HG03520 (cell line): ENCODE measurements at regions not wholly inside any gene's neighbourhood (a gene's known extent, or its start where the extent isn't known, plus 50 kb on each side); places are given as distances from the start of the nearest gene placed in this dataset.
"Not testable (repeated sequence)": the region's sequence is repeated elsewhere in the genome, so short reads cannot be mapped to it uniquely, and the experiment has no call there.

Experiments used
- ATAC-seq: cut with Tn5 transposase; IDR thresholded peaks from one replicate; pipeline ENCODE4 v1.9.1; 2021; ENCODE audit warnings: mild to moderate bottlenecking, moderate library complexity; ENCODE audit not compliant: unreplicated experiment

DNA sequence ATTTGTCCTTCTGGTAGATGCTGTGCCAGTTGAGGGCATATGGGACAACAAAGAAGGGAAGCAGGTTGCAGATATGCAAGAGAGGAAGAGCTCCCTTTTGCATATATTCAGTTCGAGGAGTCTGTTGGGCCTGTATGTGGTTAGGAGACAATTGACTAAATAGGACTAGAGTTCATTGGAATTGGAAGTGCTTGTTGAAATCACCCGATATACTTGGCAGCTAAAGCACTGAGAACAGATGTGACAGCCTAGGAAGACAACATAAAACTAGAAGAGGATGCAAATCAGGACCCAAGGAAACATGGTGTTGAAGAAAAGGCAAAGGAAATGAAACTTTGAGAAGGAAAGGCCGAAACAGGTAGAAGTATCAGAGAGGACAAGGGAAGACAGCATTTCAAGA is 215.2 kb upstream of the P2RY1 start:
- no peak for ATAC-seq

DNA sequence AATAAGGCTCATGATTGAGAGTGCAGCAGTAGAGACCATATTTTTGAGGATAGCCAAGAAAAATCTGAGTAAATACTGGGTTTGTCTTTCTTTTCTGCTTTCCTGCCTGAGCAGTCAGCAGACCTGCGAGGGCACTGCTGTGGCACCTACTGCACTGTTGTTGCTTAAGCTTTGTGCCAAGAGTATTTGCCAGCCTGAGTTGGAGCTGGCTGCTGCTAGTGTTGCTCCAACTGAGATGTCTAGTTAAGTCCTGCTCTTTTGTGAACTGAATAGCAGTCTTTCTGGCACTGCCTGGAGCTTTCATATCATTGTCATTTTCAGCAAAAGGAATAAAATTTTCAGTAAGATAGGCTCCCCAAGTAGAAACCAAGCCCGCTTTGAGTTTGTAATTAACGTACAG is 214.5 kb upstream of the P2RY1 start:
- ATAC-seq: no peak

DNA sequence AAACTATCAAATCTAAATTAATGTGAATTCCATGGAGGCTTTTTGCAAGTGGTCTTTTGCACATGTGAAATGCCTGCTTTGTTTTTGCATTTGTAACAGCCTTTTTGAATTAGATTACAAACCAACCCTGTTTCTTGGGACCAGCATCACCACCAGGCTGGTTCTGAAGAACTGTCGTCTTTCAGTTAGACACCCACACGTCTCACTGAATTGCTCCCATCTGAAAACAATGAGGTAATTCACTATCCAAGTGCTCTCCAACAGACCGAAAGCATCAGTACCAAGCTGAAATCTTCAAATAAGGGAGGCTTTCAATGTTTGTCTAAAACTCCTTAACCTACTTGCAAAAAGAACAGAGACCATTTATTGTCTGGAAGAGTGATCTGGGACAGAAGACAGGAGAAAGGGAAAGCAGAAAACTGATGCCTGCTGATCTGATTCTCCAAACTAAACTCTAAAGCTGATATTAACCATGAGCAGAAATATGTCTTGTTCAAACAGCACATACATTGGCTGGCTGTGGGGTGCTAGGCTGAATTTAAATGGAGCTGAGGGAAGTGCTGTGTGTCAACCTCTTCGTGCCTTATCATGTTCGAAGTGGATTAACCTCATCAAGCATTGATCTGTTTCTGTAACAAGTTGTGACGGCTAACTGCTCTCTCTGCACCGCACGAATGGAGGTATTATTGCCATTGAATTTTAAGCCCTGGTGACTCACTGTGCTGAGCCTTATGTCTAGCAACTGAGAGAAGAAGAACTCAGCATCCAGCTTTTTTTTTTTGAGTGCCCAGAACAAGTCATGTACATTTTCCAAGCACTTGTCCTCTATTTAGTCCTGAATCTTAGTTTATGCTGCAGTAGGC is 213.7 kb upstream of the P2RY1 start:
- no peak for ATAC-seq

DNA sequence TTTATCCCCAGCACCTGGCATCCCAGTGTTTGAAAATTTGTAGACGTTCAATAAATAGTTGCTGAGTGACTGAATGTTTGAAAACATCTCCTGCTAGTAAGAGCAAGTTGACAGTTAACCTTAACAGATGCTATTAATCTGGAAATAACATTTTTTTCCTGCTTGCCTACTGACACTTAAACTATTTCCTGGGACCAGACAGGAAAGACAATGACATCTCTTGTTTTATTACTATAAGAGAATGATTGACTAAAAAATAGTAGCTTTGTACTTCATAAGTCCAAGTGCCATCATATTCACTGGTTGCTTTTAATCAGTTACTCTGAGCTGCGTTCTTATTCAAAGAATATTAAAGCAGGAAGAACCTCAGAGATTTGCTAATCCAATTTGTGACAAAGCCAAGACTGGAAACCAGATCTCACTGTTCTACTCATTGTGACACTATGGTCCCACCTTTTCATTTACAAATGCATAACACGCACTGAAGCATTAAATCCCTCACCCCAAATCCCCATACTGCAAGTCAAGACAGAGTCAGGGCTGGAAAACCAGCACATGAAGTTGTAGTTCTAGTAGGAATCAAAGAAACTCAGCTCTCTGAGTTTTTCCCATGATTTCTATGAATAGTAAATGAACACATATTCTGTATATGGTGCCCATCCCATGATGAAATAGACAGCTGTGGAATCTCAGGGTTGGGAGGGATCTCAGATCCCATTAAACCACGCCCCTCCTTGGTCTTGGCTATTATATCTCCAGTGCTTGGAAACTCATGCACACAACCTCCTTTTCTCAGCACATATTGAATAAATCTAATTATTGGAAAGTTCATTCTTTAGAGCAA is 212.7 kb upstream of the P2RY1 start:
- no peak for ATAC-seq

DNA sequence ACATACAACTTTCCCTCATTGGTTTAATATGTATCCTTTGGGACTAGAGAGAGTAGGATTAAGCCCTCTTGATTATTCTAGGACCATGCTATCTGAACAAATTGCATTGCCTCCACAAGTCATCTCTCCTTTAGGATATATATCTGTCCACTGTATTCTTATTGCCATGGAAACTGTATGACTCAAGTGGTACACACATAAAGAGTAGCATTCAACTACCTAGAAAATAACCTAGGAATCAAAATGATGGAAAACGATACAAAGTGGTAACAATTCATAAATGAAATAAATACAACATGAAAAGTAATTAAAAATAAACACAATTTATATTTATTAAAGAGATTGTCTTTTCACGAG is 212.1 kb upstream of the P2RY1 start:
- ATAC-seq: no peak

DNA sequence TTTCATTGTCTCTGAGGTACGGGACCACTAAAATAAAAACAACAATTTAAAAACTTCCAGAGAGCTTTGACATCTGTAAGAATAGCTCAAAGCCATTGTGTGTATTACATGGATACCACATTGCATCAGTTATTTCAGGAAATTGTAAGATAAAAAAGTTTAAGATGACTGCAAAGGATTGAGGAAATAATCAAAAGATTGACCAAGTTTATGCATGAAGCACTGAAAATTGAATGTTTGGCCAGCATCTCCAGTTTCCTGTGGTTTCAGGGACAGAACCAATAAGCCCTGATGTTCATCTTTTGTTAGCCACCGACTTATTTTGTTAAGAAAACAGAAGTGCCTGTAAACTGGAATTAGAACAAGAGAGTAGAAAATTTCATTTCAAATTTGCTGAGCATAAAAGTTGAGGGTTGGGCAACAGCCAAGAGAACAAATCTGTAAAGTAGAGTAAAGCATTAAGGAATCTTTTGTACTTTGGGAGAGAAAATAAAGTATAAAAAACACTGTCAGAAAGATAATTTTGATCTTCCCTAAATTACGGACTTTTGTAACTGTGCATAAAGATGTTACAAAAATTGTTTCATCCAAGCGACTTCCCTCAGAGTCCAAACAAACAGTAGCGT is 211.5 kb upstream of the P2RY1 start:
- ATAC-seq: no peak

DNA sequence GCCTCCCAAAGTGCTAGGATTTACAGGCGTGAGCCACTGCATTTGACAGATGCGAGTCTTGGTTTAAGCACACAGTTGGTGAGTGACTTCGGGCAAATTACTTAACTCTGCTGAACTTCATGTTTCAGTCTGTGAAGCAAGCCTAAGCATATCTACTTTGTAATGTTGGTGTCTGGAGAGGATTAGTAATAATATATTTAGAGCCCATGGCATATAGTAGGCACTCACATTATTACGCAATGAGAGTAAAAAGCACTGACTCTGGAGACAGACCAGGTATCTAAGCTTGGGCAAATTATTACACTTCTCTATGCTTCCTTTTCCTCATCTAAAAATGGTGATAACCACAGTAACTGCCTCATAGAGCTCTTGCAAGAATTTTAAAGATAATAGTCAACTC is 208.7 kb upstream of the P2RY1 start:
- ATAC-seq: no peak

DNA sequence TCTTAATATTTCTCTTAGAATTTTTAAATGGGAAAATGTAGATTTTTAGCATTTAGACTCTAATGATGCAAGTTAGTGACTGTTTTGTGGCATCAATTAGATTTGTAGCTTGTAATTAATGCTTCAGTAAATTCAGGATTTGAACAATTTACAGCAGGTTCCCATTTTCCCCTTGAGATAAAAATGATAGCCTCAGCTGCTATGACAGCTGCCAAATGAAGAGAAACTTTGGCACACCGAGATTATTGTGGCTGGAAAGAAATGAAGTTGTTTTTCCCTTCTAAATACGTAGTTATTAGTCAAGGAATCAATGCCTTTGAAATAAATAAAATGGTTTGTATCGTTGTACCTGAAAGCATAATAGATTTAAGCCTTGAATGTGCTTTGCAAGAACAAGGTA is 206.4 kb upstream of the P2RY1 start:
- no peak for ATAC-seq

DNA sequence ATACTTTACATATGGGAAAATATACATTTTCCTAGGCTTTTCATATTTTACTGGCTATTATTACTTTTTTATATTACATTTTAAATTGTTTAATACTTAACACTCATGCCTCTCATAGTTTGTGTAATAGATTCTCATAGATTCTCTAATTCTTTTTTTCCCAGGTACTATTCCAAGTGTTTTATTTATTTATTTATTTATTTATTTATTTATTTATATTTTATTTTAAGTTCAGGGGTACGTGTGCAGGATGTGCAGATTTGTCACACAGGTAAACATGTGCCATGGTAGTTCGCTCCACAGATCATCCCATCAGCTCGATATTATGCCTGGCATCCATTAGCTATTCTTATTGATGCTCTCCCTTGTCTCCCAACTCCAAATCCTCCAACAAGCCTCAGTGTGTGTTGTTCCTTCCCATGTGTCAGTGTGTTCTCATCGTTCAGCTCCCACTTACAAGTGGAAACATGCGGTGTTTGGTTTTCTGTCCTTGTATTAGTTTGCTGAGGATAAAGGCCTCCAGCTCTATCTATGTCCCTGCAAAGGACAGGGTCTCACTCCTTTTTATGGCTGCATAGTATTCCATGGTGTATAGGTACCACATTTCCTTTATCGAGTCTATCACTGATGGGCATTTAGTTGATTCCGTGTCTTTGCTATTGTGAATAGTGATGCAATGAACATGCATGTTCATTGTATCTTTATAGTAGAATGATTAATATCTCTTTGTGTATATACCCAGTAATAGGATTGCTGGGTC is 205.4 kb upstream of the P2RY1 start:
- ATAC-seq: no peak

DNA sequence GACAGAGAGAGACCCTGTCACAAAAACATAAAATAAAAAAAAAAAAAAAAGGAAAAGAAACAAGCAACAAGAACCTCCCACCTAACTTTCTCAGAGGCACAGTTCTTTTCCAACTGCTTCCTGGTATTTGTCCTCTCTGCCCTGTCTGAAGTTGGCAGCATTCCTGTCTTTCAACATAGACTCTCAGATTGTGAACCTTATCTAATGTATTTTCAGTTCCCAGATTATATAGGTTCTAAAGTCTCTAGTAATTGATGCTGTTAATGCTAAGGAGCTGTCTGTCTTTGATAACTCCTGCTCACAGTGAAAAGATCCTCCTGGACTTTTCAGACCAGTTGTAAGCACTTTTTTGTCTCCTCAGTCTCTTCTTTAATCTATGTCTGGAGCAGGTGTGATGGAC is 199.5 kb upstream of the P2RY1 start:
- no peak for ATAC-seq

DNA sequence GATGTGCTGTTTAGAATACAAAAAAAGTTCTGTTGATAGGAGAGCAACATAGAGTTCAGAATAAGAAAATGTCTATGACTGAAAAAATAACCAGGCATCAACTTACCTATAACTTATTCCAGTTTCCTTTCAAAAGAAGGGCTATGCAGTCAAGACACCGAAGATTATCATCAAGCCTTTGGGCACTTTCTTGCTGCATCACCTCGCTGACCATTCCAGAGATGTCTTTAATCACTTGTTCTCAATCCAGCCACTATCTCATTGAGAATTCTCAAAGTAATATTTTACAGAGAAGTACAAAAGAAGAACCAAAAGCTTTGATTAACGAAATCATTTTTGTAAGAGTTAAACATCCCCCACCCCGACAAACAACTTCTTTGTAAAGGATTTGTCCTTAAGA is 198.3 kb upstream of the P2RY1 start:
- no peak for ATAC-seq

DNA sequence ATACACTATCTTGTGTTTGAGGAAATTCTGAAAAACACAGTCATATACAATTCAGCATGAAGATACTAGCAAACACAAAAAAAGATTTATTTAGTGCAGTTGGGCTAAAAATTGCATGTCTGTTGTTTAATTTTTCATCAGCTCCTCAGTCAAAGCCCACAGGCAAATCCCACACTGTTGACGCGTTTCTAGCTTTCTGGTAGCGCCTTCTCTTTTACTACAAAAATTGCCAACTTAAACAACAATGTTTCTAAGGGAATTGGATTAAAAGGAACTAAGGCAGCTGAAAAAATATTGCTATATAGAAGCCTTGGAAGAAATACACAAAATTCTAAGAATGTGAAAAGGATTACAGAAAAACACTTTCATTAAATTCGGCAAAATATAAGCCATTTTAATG is 196.7 kb upstream of the P2RY1 start:
- no peak for ATAC-seq

DNA sequence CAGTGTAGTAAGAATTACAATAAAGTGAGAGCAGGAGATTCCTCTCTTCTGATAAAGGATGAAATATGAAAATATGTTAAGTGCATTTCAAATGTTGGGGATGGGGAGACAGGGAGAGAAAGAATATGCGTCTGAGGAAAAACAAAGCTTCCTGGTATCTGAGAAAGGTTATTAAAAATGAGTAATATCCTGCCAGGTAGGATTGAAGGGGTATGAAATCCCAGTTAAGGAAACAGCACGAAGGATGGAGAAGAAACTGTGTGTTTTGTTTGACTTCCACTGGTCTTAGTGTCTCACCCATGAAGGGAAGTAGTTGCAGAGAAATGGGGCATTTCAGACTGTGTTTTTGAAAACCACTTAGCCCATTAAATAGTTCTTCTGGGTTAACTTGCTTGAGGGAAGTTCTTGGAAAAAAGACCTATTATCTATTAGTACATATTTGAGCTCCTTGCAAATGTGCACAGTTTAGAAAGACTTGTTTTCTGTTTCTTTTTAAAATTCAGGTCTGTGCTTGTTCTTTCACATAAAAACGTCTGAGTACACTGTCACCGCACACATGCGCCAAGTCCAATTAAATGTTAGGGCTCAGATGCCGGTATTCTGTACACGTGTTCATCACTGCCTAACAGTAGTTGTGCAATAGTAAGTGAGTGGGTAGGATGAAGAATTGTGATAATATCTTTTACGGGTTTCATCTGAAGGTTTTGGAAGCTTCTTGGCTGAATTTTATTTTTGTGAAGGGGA is 196.1 kb upstream of the P2RY1 start:
- ATAC-seq: no peak

DNA sequence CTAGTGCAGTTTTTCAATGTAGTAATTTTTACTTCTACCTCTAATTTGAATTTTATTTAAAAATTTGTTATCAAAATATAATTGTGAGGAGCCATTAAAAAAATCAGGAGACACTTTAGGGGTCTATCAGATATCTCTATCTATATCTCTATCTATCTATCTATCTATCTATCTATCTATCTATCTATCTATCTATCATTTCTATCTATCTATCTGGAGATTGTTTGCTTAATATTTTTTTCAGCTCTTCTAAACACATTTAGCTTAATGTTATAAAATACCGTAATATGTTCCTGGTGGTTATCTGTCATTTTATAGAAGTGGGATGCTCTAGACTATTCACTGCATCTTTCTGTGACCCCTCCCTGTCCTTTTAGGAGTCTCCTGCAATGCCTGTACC is 193.7 kb upstream of the P2RY1 start:
- no peak for ATAC-seq

DNA sequence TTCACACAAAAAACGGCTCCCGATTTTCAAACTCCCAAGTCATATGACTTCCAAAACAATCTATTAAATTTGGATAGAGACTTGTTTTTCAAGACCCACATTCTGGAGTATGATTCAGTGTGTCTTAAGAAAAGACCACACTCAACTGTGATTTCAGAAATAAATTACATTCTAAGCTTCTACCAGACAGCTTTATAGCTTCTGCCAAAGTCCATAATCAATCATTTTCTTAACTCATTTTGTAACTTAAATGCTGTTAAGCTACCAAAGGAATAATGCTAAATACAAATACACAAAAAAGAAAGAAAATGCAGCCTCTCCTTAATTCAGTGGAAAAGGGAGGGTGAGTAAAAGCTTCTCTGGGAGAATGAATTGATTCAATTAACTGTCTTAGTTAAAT is 192.3 kb upstream of the P2RY1 start:
- ATAC-seq: no peak

DNA sequence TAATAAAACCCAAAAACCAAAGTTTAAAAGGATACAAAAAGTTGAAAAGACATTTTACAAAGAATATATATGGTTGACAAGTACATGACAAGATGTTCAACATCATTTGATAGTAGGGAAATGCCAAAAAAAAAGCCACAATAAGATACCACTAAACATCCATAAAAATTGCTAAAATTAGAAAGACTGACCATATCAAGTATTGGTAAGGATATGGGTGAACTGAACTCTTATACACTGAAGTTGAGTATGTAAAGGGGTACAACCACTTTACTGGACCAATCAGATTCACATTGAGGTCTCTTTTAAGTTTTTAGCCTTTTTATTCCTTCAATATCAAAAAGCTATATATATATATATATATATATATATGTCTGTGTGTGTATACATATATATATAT is 190.5 kb upstream of the P2RY1 start:
- ATAC-seq: no peak

DNA sequence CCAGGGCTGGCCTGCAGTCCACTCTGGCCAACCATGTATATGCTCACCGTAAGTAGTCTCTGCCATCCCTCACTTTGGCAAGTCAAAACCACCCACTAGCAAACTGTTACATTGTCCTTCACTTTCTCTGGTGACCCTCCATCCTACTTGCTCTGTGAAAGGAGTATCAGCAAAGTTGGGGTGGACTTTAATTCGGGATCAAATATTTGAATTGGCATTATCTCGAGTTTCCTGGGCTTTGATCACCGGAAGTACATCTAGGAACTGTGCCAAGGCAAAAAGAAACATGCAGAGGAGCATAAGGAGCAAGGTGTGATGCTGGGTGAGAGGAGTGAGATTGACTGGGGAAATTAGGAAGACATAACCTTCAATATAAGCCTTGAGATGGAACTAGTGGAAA is 188.9 kb upstream of the P2RY1 start:
- no peak for ATAC-seq

DNA sequence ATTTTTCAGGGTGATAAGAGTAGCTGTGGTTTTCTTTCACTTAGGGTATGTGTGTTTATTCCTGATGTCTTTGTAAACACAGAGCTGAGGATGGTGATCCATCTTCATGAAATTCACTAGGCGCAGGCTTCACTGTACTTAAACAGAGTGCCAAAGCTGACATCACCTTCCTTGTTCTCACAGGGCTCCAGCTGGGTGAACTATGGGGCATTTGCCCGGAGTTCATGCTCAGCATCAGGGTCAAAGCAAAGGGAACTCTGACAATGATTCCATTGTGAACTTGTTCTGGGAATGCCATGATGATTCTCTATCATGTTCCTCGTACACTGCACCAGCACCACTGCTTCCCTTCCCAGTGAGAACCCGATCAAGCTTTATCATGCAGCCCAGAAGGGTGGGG is 184.8 kb upstream of the P2RY1 start:
- ATAC-seq: no peak

DNA sequence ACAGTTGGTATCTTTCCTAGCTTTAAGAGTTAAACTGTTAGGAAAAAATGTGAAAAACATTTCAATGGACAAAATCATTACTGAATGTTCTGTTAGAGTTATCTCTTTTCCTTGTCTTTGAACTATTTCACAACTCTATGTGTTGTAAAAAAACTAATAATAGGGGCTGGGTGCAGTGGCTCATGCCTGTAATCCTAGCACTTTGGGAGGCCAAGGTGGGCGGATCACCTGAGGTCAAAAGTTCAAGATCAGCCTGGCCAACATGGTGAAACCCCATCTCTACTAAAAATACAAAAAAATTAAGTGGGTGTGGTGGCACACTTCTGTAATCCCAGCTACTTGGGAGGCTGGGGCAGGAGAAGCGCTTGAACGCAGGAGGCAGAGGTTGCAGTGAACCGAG is 184.0 kb upstream of the P2RY1 start:
- ATAC-seq: not testable (repeated sequence)

DNA sequence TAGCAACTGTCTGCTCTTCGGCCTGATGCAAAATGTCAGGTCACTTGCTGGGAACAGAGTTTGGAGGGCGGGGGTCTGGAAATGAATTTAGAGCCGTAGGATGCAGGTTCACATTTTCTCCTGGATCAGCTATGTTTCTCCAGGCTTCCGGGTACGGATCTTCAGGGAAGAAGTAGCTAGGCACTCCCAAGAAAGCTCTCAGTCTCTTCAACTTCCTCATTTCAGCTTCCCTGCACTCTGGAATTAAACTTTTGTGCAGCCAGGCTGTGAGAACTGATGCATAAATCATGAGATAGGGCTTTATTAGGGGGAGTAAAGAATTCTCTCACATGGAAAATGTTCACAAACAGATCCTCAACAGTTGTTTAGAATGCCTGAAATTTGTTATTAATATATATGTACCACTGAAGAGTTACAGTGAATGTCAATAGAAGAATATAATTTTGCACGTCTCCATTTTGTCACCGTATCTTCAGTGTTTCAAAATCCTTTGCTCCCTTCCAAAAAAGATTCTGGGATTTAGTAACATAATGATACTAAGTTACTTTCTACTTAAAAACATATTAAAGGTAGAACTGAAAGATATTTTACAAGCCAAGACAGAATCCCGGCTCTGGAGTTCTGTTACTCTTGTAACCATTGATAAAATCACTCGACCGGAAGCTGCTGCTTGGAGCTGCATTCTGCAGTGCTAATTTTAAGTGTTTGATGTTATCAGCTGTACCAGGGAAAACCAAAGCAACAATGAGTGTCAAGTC is 178.5 kb upstream of the P2RY1 start:
- ATAC-seq: no peak
